IMR-90 (cell line): ENCODE measurements at regions not wholly inside any gene's neighbourhood (a gene's known extent, or its start where the extent isn't known, plus 50 kb on each side); places are given as distances from the start of the nearest gene placed in this dataset.

Source experiments
- ATAC-seq: fragments of 200-7000 bp; cut with Tn5 transposase; 2 replicates; pipeline ENCODE4 v1.9.1; 2020; ENCODE audit warnings: low read depth, mild to moderate bottlenecking, moderate library complexity
- BruUV-seq: library from RNA; stranded (reverse); fragments of 400-500 nt; replicated peaks from 2 replicates; lab custom pipeline; 2021; lab: Mats Ljungman, UMichigan
- CTCF ChIA-PET: fragments of 300-600 bp; formaldehyde crosslinking; extraction: SDS; loops from one replicate; lab custom pipeline; 2021; ENCODE audit warnings: antibody characterized with exemption; lab: Yijun Ruan, JAX
- POLR2A ChIA-PET: fragments of 300-600 bp; sonication (Branson Sonifier 250); formaldehyde crosslinking; loops from one replicate; lab custom pipeline; 2022; ENCODE audit warnings: antibody characterized with exemption; ENCODE audit not compliant: unreplicated experiment; lab: Charles Lee
- DNase-seq: peaks from one replicate; pipeline ENCODE4 v3.0.0; 2013
- H2AFZ ChIP-seq: replicated peaks from 2 replicates; pipeline ENCODE3; 2013; ENCODE audit warnings: low read length, mild to moderate bottlenecking; ENCODE audit not compliant: poor library complexity
- H2AK5ac ChIP-seq: 2 replicates; pipeline ENCODE4 v1.6.1; 2013; ENCODE audit warnings: low read depth, low read length, inconsistent platforms
- H2AK9ac ChIP-seq: replicated peaks from 2 replicates; pipeline ENCODE3; 2013; ENCODE audit warnings: mild to moderate bottlenecking, low read depth, low read length, moderate library complexity; ENCODE audit not compliant: poor library complexity
- H2BK120ac ChIP-seq: 2 replicates; pipeline ENCODE4 v1.6.1; 2013; ENCODE audit warnings: low read depth, low read length, inconsistent platforms
- H2BK15ac ChIP-seq: 3 replicates; pipeline ENCODE4 v1.6.1; 2013; ENCODE audit warnings: low read depth, low read length, inconsistent platforms
- H2BK20ac ChIP-seq: 2 replicates; pipeline ENCODE4 v1.6.1; 2013; ENCODE audit warnings: low read depth, mild to moderate bottlenecking, inconsistent platforms, low read length, moderate library complexity
- H2BK5ac ChIP-seq: 2 replicates; pipeline ENCODE4 v1.6.1; 2013; ENCODE audit warnings: mild to moderate bottlenecking, low read depth, low read length, inconsistent platforms; ENCODE audit not compliant: poor library complexity, severe bottlenecking
- H3K14ac ChIP-seq: replicated peaks from 2 replicates; pipeline ENCODE4 v1.6.1; 2013; ENCODE audit warnings: low read depth, low read length, inconsistent platforms
- H3K18ac ChIP-seq: 2 replicates; pipeline ENCODE4 v1.6.1; 2013; ENCODE audit warnings: low read depth, low read length, control low read depth
- H3K23ac ChIP-seq: 2 replicates; pipeline ENCODE4 v1.6.1; 2013; ENCODE audit warnings: low read depth, low read length, inconsistent platforms
- H3K27ac ChIP-seq: 2 replicates; pipeline ENCODE4 v1.5.1; 2013; ENCODE audit warnings: mild to moderate bottlenecking, control low read depth, low read length; ENCODE audit not compliant: insufficient read depth
- H3K27me3 ChIP-seq: 2 replicates; pipeline ENCODE4 v1.6.1; 2013; ENCODE audit warnings: low read length; ENCODE audit not compliant: control insufficient read depth, insufficient read depth
- H3K36me3 ChIP-seq: 2 replicates; pipeline ENCODE4 v1.6.1; 2013; ENCODE audit warnings: low read length, mixed read lengths; ENCODE audit not compliant: control insufficient read depth, insufficient read depth
- H3K4ac ChIP-seq: 2 replicates; pipeline ENCODE4 v1.6.1; 2013; ENCODE audit warnings: low read depth, low read length, inconsistent platforms
- H3K4me1 ChIP-seq: 2 replicates; pipeline ENCODE4 v1.6.1; 2013; ENCODE audit warnings: low read length, mixed read lengths; ENCODE audit not compliant: control insufficient read depth, insufficient read depth
- H3K4me2 ChIP-seq: 2 replicates; pipeline ENCODE4 v1.6.1; 2013; ENCODE audit warnings: low read depth, mild to moderate bottlenecking, control low read depth, low read length, moderate library complexity
- H3K4me3 ChIP-seq: 2 replicates; pipeline ENCODE4 v1.5.1; 2013; ENCODE audit warnings: low read depth, mild to moderate bottlenecking, control low read depth, low read length, moderate library complexity; ENCODE audit not compliant: insufficient read depth
- H3K56ac ChIP-seq: 2 replicates; pipeline ENCODE4 v1.6.1; 2013; ENCODE audit warnings: low read length, inconsistent platforms; ENCODE audit not compliant: insufficient read depth; ENCODE audit errors: extremely low read depth
- H3K79me1 ChIP-seq, 2 experiments: 2 replicates each; pipeline ENCODE4 v1.6.1; 2013; ENCODE audit warnings: low read length in 2 of 2, inconsistent platforms in 1 of 2, low read depth in 1 of 2
- H3K9ac ChIP-seq: 2 replicates; pipeline ENCODE4 v1.6.1; 2013; ENCODE audit warnings: low read depth, low read length, control low read depth
- H3K9me1 ChIP-seq: 2 replicates; pipeline ENCODE4 v1.6.1; 2013; ENCODE audit warnings: low read length, inconsistent platforms; ENCODE audit not compliant: insufficient read depth
- H3K9me3 ChIP-seq: 2 replicates; pipeline ENCODE4 v1.6.1; 2013; ENCODE audit warnings: low read length; ENCODE audit not compliant: control insufficient read depth, insufficient read depth
- H4K20me1 ChIP-seq: 2 replicates; pipeline ENCODE4 v1.6.1; 2013; ENCODE audit warnings: low read length, inconsistent platforms; ENCODE audit not compliant: insufficient read depth
- H4K5ac ChIP-seq: 2 replicates; pipeline ENCODE4 v1.6.1; 2013; ENCODE audit warnings: mild to moderate bottlenecking, low read depth, low read length, control low read depth
- H4K8ac ChIP-seq, 2 experiments: 2 replicates each; pipeline ENCODE4 v1.6.1; 2013; ENCODE audit warnings: low read depth in 2 of 2, low read length in 2 of 2, control low read depth in 1 of 2, inconsistent platforms in 1 of 2
- H4K91ac ChIP-seq: 2 replicates; pipeline ENCODE4 v1.6.1; 2013; ENCODE audit warnings: low read depth, low read length, inconsistent platforms; ENCODE audit not compliant: insufficient read depth
- BHLHE40 ChIP-seq: fragments of 150-350 bp; IDR thresholded peaks from 2 replicates; pipeline ENCODE4 v1.6.1; 2016; ENCODE audit warnings: mild to moderate bottlenecking, low read depth, low read length
- CEBPB ChIP-seq: IDR thresholded peaks from 2 replicates; pipeline ENCODE4 v1.6.1; 2012; ENCODE audit warnings: low read depth, low read length, improper control_type of control experiment
- CHD1 ChIP-seq: IDR thresholded peaks from 2 replicates; pipeline ENCODE4 v1.6.1; 2012; ENCODE audit warnings: low read depth, low read length, improper control_type of control experiment
- FOS ChIP-seq: fragments of 150-350 bp; IDR thresholded peaks from 2 replicates; pipeline ENCODE4 v1.6.1; 2016; ENCODE audit warnings: low read depth, low read length
- MXI1 ChIP-seq: IDR thresholded peaks from 2 replicates; pipeline ENCODE4 v1.6.1; 2012; ENCODE audit warnings: low read depth, mild to moderate bottlenecking, low read length, moderate library complexity, borderline replicate concordance
- NFE2L2 ChIP-seq: fragments of 150-350 bp; IDR thresholded peaks from 2 replicates; pipeline ENCODE4 v1.6.1; 2016; ENCODE audit warnings: low read depth, mild to moderate bottlenecking, low read length
- POLR2A ChIP-seq: IDR thresholded peaks from 2 replicates; pipeline ENCODE4 v1.6.1; 2012; ENCODE audit warnings: mild to moderate bottlenecking, low read depth, low read length
- RAD21 ChIP-seq: IDR thresholded peaks from 2 replicates; pipeline ENCODE4 v1.6.1; 2012; ENCODE audit warnings: low read length, improper control_type of control experiment
- RCOR1 ChIP-seq: IDR thresholded peaks from 2 replicates; pipeline ENCODE4 v1.6.1; 2012; ENCODE audit warnings: mild to moderate bottlenecking, low read length, improper control_type of control experiment; ENCODE audit not compliant: insufficient replicate concordance
- WGBS, 2 experiments: methylation state at CpG; one replicate each; pipeline versions ENCODE4 v1.1.5 to v1.1.7; 2013; ENCODE audit warnings: missing lambda C conversion rate in 2 of 2; ENCODE audit not compliant: insufficient read length in 1 of 2; ENCODE audit errors: extremely low coverage in 2 of 2; 5-methylcytosine and 5-hydroxymethylcytosine counted together
- dilution Hi-C: fragments of 300-500 bp; cut with HindIII; formaldehyde crosslinking; loops from one replicate; pipeline ENCODE4 v1.14.3; 2018; ENCODE audit warnings: low sequenced_read_pairs; ENCODE audit not compliant: unreplicated experiment
- in situ Hi-C: fragments of 300-500 bp; cut with MboI; formaldehyde crosslinking; loops from 3 replicates; pipeline ENCODE4 v1.14.3; 2019; ENCODE audit warnings: low sequenced_read_pairs, inconsistent platforms, mixed read lengths
- intact Hi-C: fragments of 100-400 bp; cut with micrococcal nuclease; formaldehyde crosslinking; loops from 2 replicates; pipeline ENCODE4 v1.10.0; 2022
- TF ChIP-seq, protein P1 (sequence below): fragments of 150-350 bp; IDR thresholded peaks from 2 replicates; pipeline ENCODE4 v1.6.1; 2016; ENCODE audit warnings: low read depth, mild to moderate bottlenecking, low read length, moderate library complexity, borderline replicate concordance
- TF ChIP-seq, protein P2 (sequence below): fragments of 150-350 bp; IDR thresholded peaks from 2 replicates; pipeline ENCODE4 v1.6.1; 2017; ENCODE audit warnings: mild to moderate bottlenecking, antibody characterized with exemption, low read length, low read depth
- TF ChIP-seq, protein P3 (sequence below): conservative IDR thresholded peaks from 2 replicates; pipeline ENCODE4 v1.5.1; 2012; ENCODE audit warnings: mild to moderate bottlenecking, low read depth, low read length, improper control_type of control experiment

DNA sequence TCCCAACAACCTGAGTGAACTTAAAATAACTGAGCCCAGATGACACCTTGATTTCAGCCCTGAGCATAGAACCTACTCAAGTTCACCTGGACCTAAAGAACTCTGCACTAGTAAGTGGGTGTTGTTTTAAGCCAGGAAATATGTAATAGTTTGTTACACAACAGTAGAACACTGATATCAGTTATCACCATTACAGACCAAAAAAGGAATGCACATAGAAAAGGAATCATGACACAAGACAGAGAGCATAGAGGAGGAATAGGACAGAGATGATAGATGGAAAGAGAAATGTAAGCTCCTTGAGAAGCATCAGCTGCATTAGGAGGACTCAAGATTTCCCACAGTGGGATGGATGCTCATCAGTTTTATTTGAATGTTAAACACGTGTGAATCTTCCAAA lies 1096.9 kb upstream of the SEMA6A start:
- H3K36me3 ChIP-seq: no peaks in the 10 kb centered on the region
- no peak overlapping the region for H2AK9ac ChIP-seq
- POLR2A ChIA-PET: no interaction called here
- H2AK5ac ChIP-seq: no peak overlapping the region
- H4K20me1 ChIP-seq: no peaks in the 10 kb centered on the region
- no peak overlapping the region for H2BK15ac ChIP-seq
- H2BK5ac ChIP-seq: no peak overlapping the region
- no peaks in the 10 kb centered on the region for H3K27me3 ChIP-seq
- no peak overlapping the region for H3K23ac ChIP-seq
- no TSS peak for BruUV-seq
- DNase-seq (no peak), ATAC-seq (no peak)
- H3K18ac ChIP-seq: no peak overlapping the region
- H4K8ac ChIP-seq: no peak overlapping the region
- WGBS, 2 experiments: no CpG with 5 or more reads among the region's 1 CpG
- no peak overlapping the region for H3K4me2 ChIP-seq
- no peak overlapping the region for H2AFZ ChIP-seq
- no peak overlapping the region for H2BK120ac ChIP-seq
- no peaks in the 10 kb centered on the region for H3K9me1 ChIP-seq
- in situ Hi-C loops: no loop called here
- H3K79me1 ChIP-seq: no peaks in the 10 kb centered on the region
- H3K4me3 ChIP-seq: no peak overlapping the region
- H3K9ac ChIP-seq: no peak overlapping the region
- H4K5ac ChIP-seq: no peak overlapping the region
- H3K27ac ChIP-seq: no peak overlapping the region
- no peaks in the 10 kb centered on the region for H3K9me3 ChIP-seq
- intact Hi-C loops: no loop called here
- H3K4me1 ChIP-seq: no peaks in the 10 kb centered on the region
- no peak overlapping the region for H2BK20ac ChIP-seq
- dilution Hi-C loops: no loop called here
- CTCF ChIA-PET: no interaction called here
- H3K14ac ChIP-seq: no peak overlapping the region
- H3K56ac ChIP-seq: no peak overlapping the region
- no peak for TF ChIP-seq CEBPB
- TF ChIP-seq, protein P1, sequence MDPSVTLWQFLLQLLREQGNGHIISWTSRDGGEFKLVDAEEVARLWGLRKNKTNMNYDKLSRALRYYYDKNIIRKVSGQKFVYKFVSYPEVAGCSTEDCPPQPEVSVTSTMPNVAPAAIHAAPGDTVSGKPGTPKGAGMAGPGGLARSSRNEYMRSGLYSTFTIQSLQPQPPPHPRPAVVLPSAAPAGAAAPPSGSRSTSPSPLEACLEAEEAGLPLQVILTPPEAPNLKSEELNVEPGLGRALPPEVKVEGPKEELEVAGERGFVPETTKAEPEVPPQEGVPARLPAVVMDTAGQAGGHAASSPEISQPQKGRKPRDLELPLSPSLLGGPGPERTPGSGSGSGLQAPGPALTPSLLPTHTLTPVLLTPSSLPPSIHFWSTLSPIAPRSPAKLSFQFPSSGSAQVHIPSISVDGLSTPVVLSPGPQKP: no peak
- TF ChIP-seq, protein P2, sequence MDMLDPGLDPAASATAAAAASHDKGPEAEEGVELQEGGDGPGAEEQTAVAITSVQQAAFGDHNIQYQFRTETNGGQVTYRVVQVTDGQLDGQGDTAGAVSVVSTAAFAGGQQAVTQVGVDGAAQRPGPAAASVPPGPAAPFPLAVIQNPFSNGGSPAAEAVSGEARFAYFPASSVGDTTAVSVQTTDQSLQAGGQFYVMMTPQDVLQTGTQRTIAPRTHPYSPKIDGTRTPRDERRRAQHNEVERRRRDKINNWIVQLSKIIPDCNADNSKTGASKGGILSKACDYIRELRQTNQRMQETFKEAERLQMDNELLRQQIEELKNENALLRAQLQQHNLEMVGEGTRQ: no peak
- TF ChIP-seq, protein P3, sequence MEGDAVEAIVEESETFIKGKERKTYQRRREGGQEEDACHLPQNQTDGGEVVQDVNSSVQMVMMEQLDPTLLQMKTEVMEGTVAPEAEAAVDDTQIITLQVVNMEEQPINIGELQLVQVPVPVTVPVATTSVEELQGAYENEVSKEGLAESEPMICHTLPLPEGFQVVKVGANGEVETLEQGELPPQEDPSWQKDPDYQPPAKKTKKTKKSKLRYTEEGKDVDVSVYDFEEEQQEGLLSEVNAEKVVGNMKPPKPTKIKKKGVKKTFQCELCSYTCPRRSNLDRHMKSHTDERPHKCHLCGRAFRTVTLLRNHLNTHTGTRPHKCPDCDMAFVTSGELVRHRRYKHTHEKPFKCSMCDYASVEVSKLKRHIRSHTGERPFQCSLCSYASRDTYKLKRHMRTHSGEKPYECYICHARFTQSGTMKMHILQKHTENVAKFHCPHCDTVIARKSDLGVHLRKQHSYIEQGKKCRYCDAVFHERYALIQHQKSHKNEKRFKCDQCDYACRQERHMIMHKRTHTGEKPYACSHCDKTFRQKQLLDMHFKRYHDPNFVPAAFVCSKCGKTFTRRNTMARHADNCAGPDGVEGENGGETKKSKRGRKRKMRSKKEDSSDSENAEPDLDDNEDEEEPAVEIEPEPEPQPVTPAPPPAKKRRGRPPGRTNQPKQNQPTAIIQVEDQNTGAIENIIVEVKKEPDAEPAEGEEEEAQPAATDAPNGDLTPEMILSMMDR: no peak
- TF ChIP-seq BHLHE40: no peak
- no peak for TF ChIP-seq CHD1
- no peak for TF ChIP-seq MXI1
- TF ChIP-seq POLR2A: no peak
- TF ChIP-seq FOS: no peak
- TF ChIP-seq NFE2L2: no peak
- TF ChIP-seq RAD21: no peak
- no peak for TF ChIP-seq RCOR1
- no peak overlapping the region for H3K4ac ChIP-seq
- no peak overlapping the region for H4K91ac ChIP-seq
